NCI-H2029 treated with DMSO at 0.1 percent for 48 hours (cell line): ENCODE measurements at regions not wholly inside any gene's neighbourhood (a gene's known extent, or its start where the extent isn't known, plus 50 kb on each side); places are given as distances from the start of the nearest gene placed in this dataset.
"Not testable (repeated sequence)": the region's sequence is repeated elsewhere in the genome, so short reads cannot be mapped to it uniquely, and the experiment has no call there.

Source experiments
- DNase-seq: peaks from one replicate; lab custom pipeline; 2025; lab: John Stamatoyannopoulos, UW

DNA sequence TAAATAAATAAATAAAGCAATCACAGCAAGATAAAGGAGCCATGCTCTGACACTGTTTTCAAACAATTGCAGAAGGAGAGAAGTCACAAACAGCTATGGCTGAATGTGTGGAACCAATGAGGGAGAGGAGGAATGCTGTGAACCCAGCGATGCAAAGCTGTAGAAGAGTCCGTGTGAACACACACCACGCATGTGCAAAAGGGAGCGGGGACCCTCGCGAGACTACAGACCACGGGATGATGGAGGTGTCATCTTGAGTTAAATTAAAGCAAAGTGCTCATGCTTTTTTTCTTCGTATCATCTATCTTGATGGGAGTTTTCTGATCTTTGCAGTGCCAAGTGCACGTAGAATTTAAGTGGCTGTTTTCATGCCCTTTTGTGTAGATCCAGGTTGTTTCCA, 123.8 kb upstream of the CDH5 start:
- DNase-seq, result no peak

DNA sequence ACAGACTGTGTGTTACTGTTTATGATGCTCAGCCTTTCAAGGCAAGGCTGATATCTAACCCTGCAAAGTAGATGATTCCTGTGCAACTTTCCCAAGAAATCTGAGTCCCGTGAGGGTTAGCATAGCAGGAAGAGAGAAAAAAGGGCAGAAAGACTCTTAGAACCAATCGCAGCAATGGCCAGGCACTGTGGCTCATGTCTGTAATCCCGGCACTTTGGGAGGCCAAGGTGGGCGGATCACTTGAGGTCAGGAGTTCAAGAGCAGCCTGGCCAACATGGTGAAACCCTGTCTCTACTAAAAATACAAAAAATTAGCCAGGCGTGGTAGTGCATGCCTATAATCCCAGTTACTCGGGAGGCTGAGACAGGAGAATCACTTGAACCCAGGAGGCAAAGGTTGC, 124.3 kb upstream of the CDH5 start:
- DNase-seq, result not testable (repeated sequence)

DNA sequence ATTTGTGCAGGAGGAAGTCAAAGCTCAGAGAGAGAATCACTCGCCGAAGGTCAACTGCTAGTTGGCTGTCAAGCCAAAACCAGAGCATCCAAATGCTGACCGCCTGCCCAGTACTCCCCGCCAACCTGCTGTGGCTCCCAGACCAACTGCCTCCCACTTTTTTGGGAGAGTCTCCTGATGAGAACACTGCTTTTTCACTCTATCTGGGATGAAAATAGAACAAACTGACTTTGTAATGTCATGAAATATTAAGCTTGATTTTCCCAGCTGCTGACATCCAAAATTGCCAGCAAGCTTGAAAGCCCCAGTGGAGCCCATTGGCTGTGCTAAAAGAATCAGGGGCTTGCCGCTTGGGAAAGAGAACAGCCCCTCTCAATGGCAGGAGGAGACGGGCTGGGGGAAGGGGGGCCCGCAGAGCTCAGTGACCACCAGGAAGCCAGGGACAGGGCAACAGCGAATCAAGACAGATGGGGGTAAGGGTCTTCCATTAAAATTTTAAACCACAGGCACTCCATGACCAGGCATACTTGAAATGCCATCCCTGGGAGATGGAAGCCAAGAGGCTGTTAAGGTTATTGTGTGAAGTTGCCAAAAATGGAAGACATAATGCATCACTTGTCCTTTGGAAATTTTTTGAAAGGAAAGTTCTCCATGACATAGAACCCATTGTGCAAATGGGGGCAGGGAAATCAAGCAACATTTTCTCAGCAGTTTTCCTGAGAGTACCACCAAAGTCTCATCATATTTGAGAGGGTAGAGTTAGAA, 125.7 kb upstream of the CDH5 start:
- no peak for DNase-seq

DNA sequence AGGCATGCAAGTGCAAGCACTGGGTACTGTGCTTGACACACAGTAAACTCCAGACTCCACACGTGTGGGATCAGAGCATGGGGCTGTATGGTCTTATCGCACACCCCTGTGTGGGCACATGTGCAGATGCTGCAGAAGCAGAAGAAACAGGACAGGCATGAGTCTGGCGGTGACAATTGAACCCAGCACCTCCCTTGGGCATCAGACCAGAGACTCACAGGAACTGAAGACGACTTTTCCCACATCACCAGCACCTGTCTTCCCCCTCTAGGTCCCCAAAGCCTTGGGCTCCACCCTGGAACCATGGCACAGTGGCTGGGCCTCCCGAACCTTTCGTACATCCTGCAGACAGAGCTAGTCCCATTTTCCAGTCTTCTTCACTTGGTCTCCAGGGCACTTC, 126.4 kb upstream of the CDH5 start:
- DNase-seq, result no peak

DNA sequence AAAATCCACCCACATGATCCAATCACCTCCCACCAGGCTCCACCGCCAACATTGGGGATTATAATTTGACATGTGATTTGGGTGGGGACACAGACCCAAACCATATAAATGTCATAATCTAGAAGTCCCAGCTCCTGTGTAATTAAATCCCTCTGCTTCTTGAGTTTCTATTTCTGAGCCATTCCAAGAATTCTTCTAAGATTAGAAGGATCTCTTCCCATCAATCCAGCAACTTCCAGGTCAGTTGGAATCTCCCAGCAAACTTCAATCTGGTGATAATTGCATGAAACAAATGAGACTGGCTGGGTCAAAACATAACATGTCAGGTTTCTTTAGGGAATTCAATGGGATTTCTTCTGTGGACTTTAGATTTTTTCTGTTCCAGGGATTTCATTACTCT, 127.8 kb upstream of the CDH5 start:
- DNase-seq, result no peak

DNA sequence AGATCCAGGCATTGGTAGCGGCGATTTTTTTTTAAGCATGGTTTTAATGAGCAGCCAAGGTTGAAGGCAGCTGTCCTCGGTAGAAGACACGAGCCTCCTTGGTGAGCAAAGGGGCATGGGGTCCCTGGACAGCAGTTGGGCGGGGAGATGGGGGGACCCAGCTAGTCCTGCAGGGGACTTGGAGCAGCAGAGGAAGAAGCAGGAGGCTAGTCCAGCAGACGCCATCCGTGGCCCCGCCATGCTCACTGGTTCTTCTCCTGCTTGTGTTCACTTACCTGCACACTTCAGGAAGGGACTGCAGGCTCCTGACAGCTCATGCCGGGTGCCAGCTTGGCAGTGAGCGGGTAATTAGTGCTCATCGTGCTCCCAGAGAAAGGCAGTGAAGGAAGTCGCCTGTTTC, 130.2 kb upstream of the CDH5 start:
- DNase-seq, result no peak

DNA sequence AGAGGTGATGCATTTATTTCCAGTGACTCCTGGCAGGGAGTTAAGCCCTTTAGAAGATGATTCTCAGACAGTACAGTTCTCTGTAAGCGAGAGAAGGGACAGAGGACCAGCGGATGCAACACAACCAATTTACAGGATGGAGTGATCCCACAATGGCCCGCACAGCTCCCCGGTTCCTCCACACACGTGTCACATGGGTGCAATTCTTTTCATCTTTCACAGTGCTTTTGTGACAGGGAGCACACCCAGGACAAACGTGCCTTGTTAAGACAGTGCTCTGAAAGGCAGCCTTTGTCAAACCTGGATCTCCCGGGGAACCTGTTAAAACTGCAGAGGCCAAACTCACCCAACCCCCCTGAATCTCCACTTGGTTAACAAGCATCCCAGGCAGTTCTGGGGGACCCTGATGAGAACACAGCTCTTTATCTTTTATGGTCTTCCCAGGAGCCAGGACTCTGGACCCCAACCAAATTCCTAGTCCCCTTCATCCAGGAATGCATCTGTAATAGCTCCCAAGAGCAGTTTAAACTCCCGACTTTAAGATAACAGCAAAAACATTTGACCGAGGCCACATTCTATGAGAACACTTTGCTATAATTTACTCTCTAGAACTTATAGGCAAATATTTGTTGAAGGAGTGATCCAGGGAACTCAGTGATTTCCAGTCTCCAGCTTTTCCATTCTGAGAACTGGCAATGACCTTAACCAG, 134.9 kb upstream of the CDH5 start:
- no peak for DNase-seq

DNA sequence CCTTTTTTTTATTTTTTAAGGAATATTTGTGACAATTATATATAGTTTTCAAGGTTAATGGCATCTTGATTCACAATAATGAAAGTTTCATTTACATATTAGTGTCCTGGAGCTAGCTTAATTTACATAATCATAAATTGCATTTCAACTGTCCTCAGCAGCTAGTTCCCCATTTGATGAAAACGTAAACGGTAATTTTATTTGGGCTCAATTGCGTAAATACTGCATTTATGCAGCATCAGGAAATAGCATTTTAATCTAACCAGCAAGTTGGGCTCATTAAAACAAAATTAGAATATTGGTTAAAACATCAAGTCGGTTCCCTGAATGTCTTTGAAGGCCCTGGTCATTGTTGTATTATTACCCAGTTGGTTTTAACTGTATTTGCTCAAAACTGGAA, 136.8 kb upstream of the CDH5 start:
- no peak for DNase-seq

DNA sequence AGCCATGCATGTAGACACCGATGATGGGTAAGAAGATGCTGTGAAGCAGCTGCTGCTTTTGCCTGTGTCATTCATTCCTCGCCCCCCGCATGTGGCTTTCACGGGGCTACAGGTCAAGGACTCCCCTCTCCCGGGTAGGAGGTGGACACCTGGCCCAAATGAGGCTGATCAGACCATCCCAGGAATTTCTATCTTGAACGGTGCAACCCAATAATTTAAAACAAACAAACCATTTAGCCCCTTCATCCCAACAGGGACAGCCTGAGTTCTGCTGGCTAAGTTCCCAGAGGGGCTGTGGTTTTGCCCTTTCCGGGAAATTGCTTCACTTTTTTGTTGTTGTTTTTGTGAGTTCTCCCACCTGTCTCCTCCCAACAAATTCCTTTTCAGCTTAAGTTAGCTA, 137.7 kb upstream of the CDH5 start:
- no peak for DNase-seq

DNA sequence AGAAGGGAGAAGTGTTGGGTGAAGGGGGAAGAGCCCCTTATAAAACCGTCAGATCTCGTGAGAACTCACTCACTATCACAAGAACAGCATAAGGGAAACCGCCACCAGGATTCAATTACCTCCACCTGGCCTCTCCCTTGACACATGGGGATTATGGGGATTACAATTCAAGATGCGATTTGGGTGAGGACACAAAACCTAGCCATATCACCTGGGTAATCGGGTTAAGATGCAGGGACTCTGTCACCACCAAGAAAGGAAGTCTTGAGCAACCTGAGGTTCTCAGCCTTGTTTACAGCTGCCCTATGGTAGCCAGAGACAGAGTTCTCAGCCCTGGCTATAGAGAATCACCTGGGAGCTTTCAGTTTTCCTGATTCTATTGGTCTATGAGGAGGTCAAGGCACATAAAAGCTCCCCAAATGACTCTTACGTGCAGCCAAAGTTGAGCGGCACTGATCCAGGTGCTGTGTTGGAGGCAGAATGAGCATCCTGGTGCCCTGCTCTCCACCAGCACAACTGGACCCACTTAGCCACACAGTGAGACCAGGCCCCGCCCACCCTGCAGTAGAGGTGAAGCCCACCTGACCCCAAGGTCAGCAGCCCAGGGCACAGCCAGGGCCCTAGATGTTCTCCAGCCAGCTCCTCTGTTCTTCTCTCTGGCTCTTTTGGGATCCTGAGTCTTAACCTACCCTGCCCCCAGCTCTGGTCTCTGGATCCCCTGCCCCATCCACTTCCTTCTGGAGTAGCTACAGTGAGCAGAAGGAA, 138.5 kb upstream of the CDH5 start:
- no peak for DNase-seq

DNA sequence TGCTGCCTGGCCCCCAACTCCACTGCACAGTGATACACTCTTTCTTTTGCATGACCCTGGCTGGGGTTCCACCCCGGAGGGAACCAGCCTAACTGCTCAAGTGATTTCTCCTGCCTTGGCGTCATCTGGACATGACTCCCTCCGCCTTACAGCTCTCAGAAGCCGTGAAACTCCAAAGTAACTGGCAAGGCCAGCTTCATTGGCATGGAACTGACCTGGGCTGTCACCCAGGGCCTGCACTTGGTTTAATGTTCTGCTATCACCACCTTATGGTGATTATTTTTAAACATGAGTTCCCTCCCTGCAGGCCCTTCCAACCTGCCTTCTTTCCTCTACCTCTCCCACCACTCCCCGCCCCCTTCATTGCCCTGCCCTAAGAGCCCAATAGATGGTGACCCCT, 139.7 kb upstream of the CDH5 start:
- DNase-seq, result no peak

DNA sequence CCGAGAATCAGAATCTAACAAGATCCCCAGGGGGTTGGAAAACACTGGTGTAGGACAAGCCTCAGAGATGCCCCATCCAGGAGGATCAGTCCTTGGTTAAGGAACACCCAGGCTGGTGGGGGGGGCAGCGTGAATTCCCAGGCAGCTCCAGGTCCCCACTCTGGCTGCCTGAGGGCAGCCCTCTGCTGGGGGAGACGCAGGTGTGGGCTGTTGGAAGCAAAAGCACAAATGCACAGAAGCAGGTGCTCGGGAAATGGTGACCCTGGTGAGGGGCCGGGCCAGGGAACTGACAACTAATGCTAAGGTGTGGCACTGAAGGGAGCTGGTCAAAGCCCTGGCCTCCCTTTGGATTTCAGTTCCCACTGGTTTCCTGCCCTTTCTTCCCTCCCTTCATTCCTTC, 140.8 kb upstream of the CDH5 start:
- no peak for DNase-seq

DNA sequence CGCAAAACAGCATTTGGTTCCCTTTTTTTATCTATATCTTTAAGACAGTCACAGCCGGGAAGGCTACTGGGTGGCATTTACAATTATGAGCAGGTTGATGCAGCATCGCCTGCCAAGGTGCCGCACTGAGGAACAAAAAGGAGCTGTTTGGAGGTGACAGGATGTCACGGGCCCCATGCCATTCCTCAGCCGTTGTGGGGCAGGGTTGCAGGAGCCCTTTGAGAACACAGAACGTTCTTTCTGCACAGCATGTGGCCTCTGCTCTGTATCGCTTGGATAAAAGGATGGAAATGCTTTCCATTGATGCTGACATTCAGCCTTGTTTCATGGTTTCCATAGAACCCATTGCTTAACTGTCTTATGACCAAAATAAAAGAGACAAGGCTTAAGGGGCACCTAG, 141.9 kb upstream of the CDH5 start:
- no peak for DNase-seq

DNA sequence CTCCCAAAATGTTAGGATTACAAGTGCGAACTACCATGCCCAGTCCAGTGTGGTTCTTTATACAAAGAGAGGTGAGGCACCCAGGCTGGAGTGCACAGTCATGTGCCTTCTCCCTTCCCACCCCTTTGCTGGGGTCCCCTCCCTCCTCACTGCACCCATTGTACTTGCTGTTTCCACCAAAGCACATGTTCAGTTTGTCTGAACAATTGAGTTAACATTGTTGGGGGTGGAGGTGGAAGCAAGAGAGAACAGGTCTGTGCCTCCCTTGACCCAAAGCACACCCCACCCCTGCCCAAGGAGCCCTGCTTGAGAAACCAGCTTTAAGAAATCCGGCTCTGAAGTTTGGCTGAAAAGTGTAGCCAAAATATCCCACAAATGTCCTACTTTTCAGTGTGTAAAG, 142.3 kb upstream of the CDH5 start:
- DNase-seq, result no peak

DNA sequence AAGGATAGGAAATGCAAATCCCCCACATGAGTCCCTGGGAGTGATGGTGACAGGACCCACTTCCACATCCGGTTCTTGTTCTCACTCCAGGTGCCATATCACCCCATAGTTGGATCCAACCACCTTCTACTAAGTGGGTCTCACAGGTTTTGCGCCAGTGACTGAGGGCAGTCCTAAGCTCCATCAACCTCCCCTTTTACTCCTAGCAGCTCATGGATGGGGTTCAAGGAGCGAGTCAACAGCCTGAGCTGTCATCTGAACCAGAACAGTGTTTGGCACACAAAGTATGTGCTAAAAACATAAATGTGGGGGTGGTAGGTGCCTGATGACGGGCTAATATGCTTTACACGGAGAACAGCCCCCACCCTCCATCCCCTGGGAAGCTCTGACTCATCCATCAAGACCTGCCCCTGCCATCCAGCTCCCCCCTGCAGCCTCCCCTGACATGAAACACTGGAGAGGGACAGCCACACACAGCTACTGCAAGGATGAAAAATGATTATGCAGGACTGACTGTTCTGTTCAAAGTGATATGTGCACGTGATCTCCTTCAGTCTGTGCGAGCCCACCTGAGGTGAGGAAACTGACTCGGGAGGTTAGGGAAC, 143.2 kb upstream of the CDH5 start:
- no peak for DNase-seq

DNA sequence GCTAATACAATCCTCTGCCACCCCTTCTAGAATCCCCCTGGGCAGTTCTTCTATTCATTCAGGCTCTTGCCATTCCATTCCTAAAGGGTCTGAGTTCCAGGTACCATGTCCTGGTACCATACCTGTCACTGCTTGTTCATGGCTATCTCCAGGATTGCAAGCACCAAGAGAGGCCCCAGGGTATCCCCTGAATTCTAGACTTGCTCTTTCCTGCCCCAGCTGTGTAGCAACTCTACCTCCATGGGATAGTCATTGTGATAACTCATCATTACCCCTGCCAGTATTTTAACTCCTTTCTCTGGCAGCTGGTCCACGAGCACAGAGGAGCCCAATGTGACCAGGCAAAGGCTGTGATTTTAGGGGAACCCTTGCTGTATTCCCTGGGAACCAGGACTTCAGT, 143.7 kb upstream of the CDH5 start:
- DNase-seq, result no peak

DNA sequence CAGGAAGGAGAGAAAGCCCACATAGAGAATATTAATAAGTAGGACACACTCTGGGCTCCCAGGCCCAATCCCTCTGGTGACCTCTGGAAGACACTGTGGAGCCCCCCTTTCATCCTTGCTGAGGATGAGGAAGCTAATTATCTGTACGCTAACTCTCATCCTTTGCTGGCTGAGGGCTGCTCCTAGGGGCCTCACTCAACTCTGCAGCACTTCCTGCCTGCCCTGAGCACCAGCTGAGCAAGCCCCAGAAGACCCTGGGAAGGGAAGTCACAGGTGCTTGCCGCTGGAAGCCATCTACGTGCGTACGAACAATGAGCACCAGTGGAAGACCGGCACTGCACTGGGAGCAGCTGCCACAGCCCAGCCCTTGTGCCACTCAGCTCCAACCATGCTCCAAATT, 145.8 kb upstream of the CDH5 start:
- DNase-seq, result no peak

DNA sequence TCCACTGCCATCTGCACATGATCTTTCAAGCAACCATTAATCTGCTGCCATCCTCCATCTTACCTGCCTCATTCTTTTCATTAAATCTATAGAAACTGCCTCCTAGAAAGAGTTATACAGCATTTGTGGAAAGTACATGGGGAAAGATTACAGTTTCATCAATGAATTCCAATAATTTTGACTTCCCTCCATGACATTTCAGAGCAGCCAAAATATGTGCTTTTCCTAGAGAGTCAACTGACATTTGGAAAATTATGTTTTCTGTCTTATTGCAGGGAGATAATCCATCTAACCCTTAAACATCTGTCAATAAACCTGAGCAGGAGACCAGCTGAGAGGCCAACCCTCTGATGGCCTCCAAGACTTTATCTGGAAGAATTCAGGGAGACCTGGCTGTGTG, 147.0 kb upstream of the CDH5 start:
- DNase-seq, result no peak

DNA sequence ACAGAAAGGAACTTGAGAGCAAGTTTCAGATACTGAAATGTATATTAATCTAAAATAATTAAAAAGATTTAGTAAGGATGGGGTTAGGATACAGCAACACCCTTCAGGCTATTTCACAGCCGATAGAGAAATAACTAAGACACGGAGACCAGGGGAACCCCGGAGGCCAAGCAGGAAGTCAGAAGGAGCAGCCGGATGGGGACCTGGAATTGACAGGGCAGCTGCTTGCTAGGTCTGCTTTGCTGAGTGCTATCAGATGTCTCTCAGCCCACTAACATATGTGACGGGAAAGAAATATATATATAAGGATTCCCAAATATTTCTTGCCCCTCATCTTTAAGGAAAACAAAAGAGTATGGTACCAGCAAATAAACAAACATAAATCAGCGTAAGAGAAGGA, 154.1 kb upstream of the CDH5 start:
- DNase-seq, result no peak

DNA sequence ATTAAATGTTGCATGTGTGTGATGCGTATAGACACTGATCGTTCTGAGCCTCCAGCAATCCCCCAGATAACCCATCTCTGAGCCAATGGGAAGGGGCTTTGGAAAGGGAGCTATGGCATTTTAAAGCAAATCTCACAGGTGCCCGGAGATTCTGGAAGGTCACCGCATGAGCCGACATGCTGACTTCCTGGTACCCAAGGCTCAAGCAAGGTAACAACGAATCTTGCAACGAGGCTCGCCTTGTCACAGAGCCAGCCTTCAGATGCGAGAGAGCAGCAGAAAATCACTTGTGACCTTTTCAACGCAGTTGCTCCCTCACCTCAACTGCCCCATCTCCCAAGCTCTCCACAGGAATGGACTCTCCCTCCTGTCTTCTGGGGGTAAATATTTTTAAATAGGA, 154.8 kb upstream of the CDH5 start:
- DNase-seq, result no peak

DNA sequence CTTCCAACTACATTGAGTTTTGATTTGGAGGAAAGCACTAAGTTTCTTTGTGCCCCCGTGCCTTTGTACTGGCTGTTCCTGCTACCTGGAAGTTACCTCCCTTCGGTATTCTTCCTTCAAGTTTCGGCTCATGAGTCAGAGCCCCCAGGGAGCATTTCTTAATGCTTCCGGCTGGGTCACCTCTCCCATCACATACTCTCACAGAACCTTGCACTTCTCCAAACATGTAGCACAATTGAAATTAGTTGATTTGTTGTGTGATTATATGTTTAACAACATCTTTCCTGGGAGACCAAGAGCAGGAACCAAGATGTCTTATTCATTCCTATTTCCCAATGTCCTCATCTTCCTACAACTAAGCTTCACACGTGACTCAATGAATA, 158.6 kb upstream of the CDH5 start:
- DNase-seq, result no peak

DNA sequence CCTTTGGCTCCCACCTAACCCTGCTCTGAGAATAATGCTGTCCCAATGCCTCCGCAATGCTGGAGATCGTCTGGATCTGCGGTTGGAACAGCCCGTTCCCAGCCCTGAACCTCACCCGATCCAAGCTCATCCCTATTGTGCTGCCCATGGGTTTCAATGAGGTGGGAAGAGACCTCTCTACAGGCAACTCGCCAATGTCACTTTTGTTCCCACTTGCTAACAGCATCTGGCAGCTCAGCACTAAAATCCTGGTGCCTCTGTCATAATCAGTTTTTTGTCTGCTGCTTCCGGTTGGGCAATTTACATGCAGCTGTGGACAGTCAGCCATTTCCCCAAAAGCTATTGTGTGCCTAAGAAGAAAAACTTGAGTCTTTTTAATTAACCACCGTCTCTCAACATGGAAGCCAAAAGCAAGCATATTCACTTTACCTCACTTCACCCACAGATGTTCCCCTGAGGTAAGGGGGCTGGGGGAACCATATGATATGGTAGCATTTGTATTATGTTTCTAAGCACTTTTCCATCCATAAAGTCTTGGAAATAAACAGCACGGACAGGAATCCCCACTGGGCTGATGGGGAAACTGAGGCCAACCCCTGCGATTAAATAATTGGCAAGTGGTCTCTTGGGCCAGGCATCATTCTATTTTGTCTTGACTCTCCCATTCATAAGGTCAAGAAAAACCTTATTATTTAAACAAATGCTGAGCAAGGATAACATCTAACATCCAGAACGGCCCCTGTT, 159.2 kb upstream of the CDH5 start:
- DNase-seq, result peak; percentile 28
